ENCODE measurements at regions not wholly inside any gene's neighbourhood (a gene's known extent, or its start where the extent isn't known, plus 50 kb on each side); places are given as distances from the start of the nearest gene placed in this dataset.

GRCh38 chr10:52609071-52609470 is 163.5 kb downstream of the MBL2 start:
- no peak for DNase-seq (ENCODE audit: low read depth)
- TF ChIP-seq CTCF (IDR thresholded peaks at IDR 0.05; ENCODE audit: low read length, missing control alignments), result no peak
- no peak overlapping the region for H3K4me3 ChIP-seq (replicated peaks; ENCODE audit: low read depth, low read length)

- DNase-seq (ENCODE audit: low read depth), result no peak
- no peak for TF ChIP-seq CTCF (IDR thresholded peaks at IDR 0.05; ENCODE audit: low read length, missing control alignments)
- no peak overlapping the region for H3K4me3 ChIP-seq (replicated peaks; ENCODE audit: low read depth, low read length)
These were observed 162.9 kb downstream of the MBL2 start for GRCh38 chr10:52609626-52610240.

GRCh38 chr10:52615331-52615730 is 157.3 kb downstream of the MBL2 start:
- no peak for DNase-seq (ENCODE audit: low read depth)
- no peak overlapping the region for H3K4me3 ChIP-seq (replicated peaks; ENCODE audit: low read depth, low read length)
- TF ChIP-seq CTCF (IDR thresholded peaks at IDR 0.05; ENCODE audit: low read length, missing control alignments), result no peak

- no peak overlapping the region for H3K4me3 ChIP-seq (replicated peaks; ENCODE audit: low read depth, low read length)
- no peak for TF ChIP-seq CTCF (IDR thresholded peaks at IDR 0.05; ENCODE audit: low read length, missing control alignments)
- DNase-seq (ENCODE audit: low read depth), result no peak
These were observed 156.7 kb downstream of the MBL2 start for GRCh38 chr10:52615756-52616394.

- no peak for TF ChIP-seq CTCF (IDR thresholded peaks at IDR 0.05; ENCODE audit: low read length, missing control alignments)
- no peak overlapping the region for H3K4me3 ChIP-seq (replicated peaks; ENCODE audit: low read depth, low read length)
- no peak for DNase-seq (ENCODE audit: low read depth)
These were observed 156.2 kb downstream of the MBL2 start for GRCh38 chr10:52616395-52616764.

- DNase-seq (ENCODE audit: low read depth), result no peak
- TF ChIP-seq CTCF (IDR thresholded peaks at IDR 0.05; ENCODE audit: low read length, missing control alignments), result no peak
These were observed 155.2 kb downstream of the MBL2 start for GRCh38 chr10:52617346-52617745.

GRCh38 chr10:52619052-52619451 is 153.5 kb downstream of the MBL2 start:
- no peak for DNase-seq (ENCODE audit: low read depth)
- no peak for TF ChIP-seq CTCF (IDR thresholded peaks at IDR 0.05; ENCODE audit: low read length, missing control alignments)
- no peak overlapping the region for H3K4me3 ChIP-seq (replicated peaks; ENCODE audit: low read depth, low read length)

More at GRCh38 chr10:52617346-52617745, 155.2 kb downstream of the MBL2 start:
- no peak overlapping the region for H3K4me3 ChIP-seq (replicated peaks; ENCODE audit: low read depth, low read length)
